IPS-15b (cell line): ENCODE measurements at regions not wholly inside any gene's neighbourhood (a gene's known extent, or its start where the extent isn't known, plus 50 kb on each side); places are given as distances from the start of the nearest gene placed in this dataset.
"Not testable (repeated sequence)": the region's sequence is repeated elsewhere in the genome, so short reads cannot be mapped to it uniquely, and the experiment has no call there.

Experiments used
- H3K27me3 ChIP-seq: one replicate; pipeline ENCODE4 v1.6.1; 2013; ENCODE audit warnings: low read length; ENCODE audit not compliant: control insufficient read depth, insufficient read depth
- H3K36me3 ChIP-seq: one replicate; pipeline ENCODE4 v1.6.1; 2013; ENCODE audit warnings: low read length; ENCODE audit not compliant: control insufficient read depth, insufficient read depth
- H3K4me1 ChIP-seq: one replicate; pipeline ENCODE4 v1.6.1; 2013; ENCODE audit warnings: mild to moderate bottlenecking, low read length; ENCODE audit not compliant: control insufficient read depth, insufficient read depth
- H3K4me3 ChIP-seq: one replicate; pipeline ENCODE4 v1.5.1; 2013; ENCODE audit warnings: low read depth, low read length
- H3K9ac ChIP-seq: one replicate; pipeline ENCODE4 v1.6.1; 2013; ENCODE audit warnings: low read depth, mild to moderate bottlenecking, low read length
- H3K9me3 ChIP-seq: one replicate; pipeline ENCODE4 v1.6.1; 2013; ENCODE audit warnings: mild to moderate bottlenecking, low read length; ENCODE audit not compliant: control insufficient read depth, insufficient read depth

DNA sequence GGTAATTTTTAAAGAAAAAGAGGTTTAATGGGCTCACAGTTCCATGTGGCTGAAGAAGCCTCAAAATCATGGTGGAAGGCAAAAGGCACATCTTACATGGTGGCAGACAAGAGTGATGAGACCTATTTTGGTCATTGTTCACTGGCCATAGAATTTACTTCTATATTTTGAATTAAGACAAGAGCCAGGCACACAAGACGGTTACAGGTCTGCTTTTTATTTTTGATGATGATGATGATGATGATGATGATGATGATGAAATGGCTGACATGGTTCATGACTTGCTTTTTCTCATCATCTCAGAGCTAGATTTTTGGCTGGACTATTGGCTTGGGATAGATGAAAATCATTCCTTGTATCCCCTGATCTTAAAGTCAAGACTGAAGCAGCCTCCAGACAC lies 229.3 kb downstream of the OTOP1 start:
- not testable (repeated sequence) for H3K36me3 ChIP-seq, H3K4me1 ChIP-seq, H3K27me3 ChIP-seq, H3K4me3 ChIP-seq, H3K9ac ChIP-seq, H3K9me3 ChIP-seq

DNA sequence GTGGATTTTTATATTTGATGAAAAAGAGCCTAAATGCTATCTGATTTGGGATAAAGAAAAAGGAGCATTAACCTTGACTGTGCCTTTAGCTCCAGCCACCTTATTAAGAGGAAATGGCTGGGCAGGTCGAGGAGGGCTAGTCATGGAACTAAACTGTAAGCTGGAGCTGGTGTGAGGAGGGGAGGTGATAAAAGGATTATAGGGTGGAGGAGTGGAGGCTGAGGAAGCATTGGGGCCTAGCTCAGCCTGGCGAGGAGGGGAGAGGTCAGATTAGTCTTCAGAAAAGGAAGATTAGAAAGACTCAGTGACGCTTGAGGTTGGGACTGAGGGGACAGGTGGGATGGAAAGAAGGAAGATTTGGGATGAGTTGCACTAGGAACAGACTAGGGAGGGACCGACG lies 222.7 kb downstream of the OTOP1 start:
- not testable (repeated sequence) for H3K4me1 ChIP-seq, H3K36me3 ChIP-seq, H3K4me3 ChIP-seq, H3K9ac ChIP-seq, H3K27me3 ChIP-seq, H3K9me3 ChIP-seq

DNA sequence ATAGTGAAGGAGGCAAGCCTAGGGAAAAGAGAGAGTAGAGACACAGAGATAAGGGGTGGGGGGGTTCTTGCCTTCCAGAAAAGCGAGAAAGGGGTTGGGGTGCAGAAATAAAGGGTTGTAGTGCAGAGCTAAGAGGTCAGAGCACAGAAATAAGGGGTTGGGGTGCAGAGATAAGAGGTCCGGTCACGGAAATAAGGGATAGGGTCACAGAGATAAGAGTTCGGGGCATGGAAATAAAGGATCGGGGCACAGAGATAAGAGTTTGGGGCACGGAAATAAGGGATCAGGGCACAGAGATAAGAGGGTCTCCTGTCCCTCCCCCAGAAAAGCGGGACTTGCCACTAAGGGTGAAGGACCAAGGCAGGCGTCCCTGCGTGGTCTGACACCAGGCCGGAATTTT lies 222.0 kb downstream of the OTOP1 start:
- H3K27me3 ChIP-seq = not testable (repeated sequence)

DNA sequence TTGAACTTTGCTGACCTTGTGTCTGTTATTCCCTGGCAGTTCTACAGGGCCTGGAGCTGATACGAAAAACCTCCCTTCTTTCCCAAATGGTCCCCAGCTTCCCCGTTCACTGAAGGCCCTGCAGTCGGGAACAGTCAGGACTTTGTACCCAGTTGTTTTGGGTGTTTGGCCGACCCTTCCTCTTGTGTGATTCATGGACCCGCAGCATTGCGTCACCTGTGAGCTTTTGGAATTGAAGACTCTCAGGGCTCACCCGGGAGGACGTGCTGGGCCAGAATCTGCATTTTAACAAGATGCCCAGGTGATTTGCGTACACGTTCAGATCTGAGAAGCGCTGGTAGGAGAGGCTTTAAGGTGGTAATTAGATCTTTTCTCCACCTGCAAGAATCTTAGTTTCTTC lies 220.4 kb downstream of the OTOP1 start:
- H3K9me3 ChIP-seq, H3K4me1 ChIP-seq, H3K27me3 ChIP-seq, H3K4me3 ChIP-seq, H3K9ac ChIP-seq, H3K36me3 ChIP-seq: not testable (repeated sequence)

More for the DNA sequence above, 222.0 kb downstream of the OTOP1 start:
- not testable (repeated sequence) for H3K4me3 ChIP-seq, H3K9me3 ChIP-seq, H3K4me1 ChIP-seq, H3K9ac ChIP-seq, H3K36me3 ChIP-seq

DNA sequence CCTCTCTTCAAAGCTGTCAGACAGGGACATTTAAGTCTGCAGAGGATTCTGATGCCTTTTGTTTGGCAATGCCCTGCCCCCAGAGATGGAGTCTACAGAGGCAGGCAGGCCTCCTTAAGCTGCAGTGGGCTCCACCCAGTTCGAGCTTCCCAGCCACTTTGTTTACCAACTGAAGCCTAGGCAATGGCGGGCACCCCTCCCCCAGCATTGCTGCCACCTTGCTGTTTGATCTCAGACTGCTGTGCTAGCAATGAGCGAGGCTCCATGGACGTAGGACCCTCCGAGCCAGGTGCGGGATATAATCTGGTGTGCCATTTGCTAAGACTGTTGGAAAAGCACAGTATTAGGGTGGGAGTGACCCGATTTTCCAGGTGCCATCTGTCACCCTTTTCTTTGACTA lies 207.7 kb downstream of the OTOP1 start:
- H3K9me3 ChIP-seq = not testable (repeated sequence)

DNA sequence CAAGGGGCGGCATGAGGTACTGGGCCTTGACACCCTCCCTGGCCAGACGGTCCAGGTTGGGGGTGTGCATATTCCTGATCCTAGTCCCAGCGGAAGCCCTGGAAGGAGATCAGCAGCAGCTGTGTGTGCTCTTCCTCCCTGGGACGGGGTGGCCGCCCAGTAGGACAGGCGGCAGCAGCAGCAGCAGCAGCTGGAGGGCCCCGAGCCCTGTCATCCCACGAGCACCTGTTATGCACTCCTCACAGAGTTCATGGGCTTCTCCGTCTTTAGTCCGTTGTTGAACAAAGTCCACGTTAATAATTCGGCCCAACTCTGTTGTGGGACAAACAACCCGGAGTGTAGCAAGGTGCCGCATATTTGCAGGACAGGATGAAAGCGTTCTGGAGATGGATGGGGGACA lies 205.6 kb downstream of the OTOP1 start:
- not testable (repeated sequence) for H3K9me3 ChIP-seq, H3K4me3 ChIP-seq, H3K9ac ChIP-seq, H3K36me3 ChIP-seq, H3K27me3 ChIP-seq, H3K4me1 ChIP-seq

More for the DNA sequence above, 207.7 kb downstream of the OTOP1 start:
- H3K4me1 ChIP-seq, H3K9ac ChIP-seq, H3K27me3 ChIP-seq, H3K36me3 ChIP-seq, H3K4me3 ChIP-seq: not testable (repeated sequence)

DNA sequence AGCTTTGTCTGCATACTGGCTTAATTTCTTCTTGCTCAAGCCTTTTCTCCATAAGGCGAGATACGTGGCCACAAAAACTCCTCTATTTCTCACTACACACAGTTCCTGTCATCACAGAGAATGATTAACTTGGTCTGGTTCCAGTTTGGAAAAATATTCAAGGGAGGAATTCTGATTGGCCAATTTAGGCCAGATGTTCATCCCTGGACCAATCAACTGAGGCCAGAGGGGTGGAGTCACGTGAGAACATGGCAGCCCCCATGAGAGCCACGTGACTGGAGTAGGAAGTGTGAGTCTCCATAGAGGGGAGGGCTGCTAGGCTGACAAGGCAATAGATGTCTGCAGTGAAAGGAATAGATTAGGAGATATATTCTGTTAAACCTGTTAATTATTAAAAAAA lies 200.0 kb downstream of the OTOP1 start:
- H3K36me3 ChIP-seq, H3K9me3 ChIP-seq, H3K4me1 ChIP-seq, H3K27me3 ChIP-seq, H3K4me3 ChIP-seq, H3K9ac ChIP-seq: not testable (repeated sequence)

DNA sequence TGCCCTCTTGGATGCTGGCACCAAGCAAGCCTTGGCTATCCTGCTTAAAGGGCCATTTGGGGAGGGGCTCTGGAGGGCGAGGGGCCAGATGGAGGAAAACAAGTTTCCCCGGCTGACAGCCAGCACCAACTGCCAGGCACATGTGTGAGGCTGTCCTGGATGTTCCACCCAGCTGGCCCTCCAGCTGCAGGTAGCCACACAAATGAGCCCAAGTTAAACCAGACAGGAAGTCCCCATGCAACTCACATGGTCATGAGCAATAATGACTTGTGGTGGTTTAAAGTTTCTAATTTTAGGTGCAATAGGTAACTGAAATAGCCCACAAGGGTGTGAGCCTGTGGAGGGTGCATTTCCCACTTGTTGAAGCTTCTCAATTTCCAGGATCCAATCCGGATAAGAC lies 198.0 kb downstream of the OTOP1 start:
- H3K27me3 ChIP-seq, H3K9ac ChIP-seq, H3K4me1 ChIP-seq, H3K36me3 ChIP-seq, H3K9me3 ChIP-seq, H3K4me3 ChIP-seq: not testable (repeated sequence)

DNA sequence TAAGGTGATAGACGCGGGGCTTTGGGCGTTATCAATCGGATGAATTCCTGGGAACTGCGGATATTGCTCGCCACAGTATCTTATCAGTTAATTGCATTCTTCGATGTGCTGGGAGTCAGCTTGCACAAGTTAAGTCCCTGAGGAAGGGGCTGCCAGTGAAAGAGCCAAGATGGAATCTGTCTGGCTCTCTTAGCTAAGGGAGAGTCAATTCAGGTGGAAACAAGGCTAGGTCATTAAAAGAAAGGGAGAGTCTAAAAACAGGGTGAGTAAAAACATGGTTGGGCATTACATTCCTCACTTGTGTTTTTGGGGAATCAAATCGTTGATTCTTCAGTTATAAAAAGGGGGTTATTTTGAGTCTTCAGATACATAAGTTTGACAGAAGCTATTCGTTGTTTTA lies 196.2 kb downstream of the OTOP1 start:
- not testable (repeated sequence) for H3K9me3 ChIP-seq, H3K36me3 ChIP-seq, H3K4me1 ChIP-seq, H3K4me3 ChIP-seq, H3K27me3 ChIP-seq, H3K9ac ChIP-seq

DNA sequence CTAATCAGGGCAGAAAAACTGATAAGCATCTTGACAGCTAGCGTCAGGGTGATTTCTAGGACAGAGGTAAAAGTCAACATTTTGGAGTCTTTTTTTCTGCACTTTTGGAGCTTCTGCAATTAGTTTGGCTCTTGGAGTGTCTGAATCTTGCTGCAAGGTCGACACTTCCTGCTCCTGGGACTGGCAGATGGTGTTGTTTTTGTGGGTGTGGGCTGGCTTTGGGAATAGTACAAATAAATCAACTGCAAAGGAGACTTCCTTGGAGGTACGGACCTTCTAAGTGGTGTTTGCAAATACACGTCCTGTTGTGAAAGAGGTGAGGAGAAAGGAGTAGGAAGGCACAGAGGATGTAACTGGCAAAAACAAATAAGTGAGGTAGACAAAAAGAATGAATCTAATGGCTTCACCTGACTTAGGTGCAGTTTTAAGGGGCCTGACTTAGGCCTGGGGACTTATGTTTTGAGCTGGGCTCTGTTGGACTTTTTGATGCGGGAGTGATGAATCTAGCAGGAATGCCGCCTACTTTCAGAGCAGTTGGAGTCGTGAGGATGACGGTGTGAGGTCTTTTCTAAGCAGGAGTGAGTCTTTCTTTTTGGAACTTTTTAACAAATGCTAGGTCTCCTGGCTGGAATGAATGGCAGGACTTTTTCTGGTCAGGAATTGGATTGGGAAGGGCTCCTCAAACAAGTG lies 195.1 kb downstream of the OTOP1 start:
- not testable (repeated sequence) for H3K27me3 ChIP-seq, H3K36me3 ChIP-seq, H3K9ac ChIP-seq, H3K4me3 ChIP-seq, H3K4me1 ChIP-seq, H3K9me3 ChIP-seq

DNA sequence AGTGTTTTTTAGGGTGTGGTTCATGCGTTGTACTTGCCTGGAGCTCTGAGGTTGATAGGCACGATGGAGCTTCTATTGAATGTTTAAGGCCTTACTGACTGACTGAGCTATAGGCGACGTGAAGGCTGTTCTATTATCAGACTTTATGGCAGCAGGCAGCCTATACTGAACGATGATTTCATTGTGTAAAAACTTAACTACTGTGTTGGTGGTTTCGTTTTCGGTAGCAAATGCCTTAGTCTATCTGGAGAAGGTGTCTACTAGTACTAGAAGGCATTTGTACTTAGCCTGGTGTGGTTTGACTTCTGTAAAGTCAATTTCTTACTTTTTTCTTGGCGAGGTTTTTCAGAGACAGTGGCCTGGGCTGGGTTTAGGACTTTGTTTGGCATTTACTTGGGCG lies 194.4 kb downstream of the OTOP1 start:
- not testable (repeated sequence) for H3K36me3 ChIP-seq, H3K4me3 ChIP-seq, H3K9me3 ChIP-seq, H3K4me1 ChIP-seq, H3K9ac ChIP-seq, H3K27me3 ChIP-seq

DNA sequence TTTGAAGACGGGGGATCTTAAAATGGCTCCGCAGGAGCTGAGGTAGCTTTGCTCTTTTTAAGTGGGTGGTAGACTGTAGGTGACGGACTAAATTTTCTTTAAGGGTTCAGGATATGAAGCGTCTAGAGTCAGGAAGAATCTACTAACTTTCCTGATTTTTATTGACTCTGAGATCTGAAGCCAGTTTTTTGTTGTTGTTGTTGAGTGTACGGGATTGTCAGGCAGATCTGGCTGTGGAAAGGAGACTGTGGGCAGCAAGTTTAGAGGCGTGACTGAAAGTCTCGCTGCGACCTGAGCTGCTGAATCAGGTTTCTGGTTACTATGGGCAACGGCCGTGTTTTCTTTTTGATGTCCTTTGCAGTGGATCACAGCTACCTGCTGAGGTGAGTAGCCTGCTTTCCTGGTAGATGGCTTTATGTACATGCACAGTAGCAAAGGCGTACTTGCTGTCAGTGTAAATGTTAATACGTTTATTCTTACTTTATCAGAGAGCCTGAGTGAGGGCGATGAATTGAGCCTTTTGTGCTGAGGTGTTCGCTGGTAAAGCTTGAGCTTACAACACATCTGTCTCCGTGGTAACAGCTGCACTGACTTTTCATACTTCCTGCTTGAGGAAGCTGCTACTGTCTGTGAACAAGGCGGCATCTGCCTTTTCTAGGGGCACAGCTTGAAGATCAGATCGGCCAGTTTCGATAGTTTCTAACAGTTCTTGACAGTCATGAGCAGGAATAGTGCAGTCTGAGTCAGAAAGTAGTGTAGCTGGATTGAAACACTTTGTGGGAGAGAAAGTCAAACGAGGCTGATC lies 193.7 kb downstream of the OTOP1 start:
- H3K4me3 ChIP-seq, H3K4me1 ChIP-seq, H3K9ac ChIP-seq, H3K36me3 ChIP-seq, H3K9me3 ChIP-seq, H3K27me3 ChIP-seq: not testable (repeated sequence)
